ENCODE measurements at regions not wholly inside any gene's neighbourhood (a gene's known extent, or its start where the extent isn't known, plus 50 kb on each side); places are given as distances from the start of the nearest gene placed in this dataset.

- Histone ChIP-seq H3K9me3 (ENCODE audit: insufficient read depth, low read depth, low read length) (peaks cover 7% of the 10 kb centered on the region), H3K27me3 (ENCODE audit: insufficient read depth, low read length, poor library complexity, severe bottlenecking) (no peaks in the 10 kb centered on the region), H3K79me2 (ENCODE audit: insufficient read depth, low read length) (no peaks in the 10 kb centered on the region)
Measured at GRCh38 chr10:47217113-47217512, 82.9 kb upstream of the GDF10 start.

GRCh38 chr10:47218803-47219202 is 81.2 kb upstream of the GDF10 start:
- no peak overlapping the region for H2AFZ ChIP-seq (ENCODE audit: low read length)
- no peaks in the 10 kb centered on the region for H3K36me3 ChIP-seq (ENCODE audit: insufficient read depth, low read length)
- no peak overlapping the region for H3K4me3 ChIP-seq (ENCODE audit: low read length, poor library complexity, severe bottlenecking)
- peaks cover 40% of the 10 kb centered on the region for H3K4me1 ChIP-seq (ENCODE audit: insufficient read depth, low read length, poor library complexity, severe bottlenecking)
- H3K9me3 ChIP-seq (ENCODE audit: insufficient read depth, low read depth, low read length) = no peaks in the 10 kb centered on the region
- peaks cover 2% of the 10 kb centered on the region; the same call in 1 of the 2 replicates for H3F3A ChIP-seq (ENCODE audit: low read depth)
- TF ChIP-seq EZH2phosphoT487 (IDR thresholded peaks at IDR 0.05; ENCODE audit: borderline replicate concordance) (no peak), CTCF (conservative IDR thresholded peaks at IDR 0.05; ENCODE audit: low read length) (no peak)
- H3K4me2 ChIP-seq (ENCODE audit: low read depth, low read length, poor library complexity, severe bottlenecking) = no peak overlapping the region
- no peak overlapping the region for H3K9ac ChIP-seq (ENCODE audit: low read depth, low read length, poor library complexity, severe bottlenecking)
- no peaks in the 10 kb centered on the region for H3K27me3 ChIP-seq (ENCODE audit: insufficient read depth, low read length, poor library complexity, severe bottlenecking)
- no peaks in the 10 kb centered on the region for H3K9me2 ChIP-seq (replicated peaks; ENCODE audit: low read depth, low read length)
- H4K20me1 ChIP-seq (ENCODE audit: insufficient read depth, low read length, poor library complexity, severe bottlenecking) = no peaks in the 10 kb centered on the region
- H3K79me2 ChIP-seq (ENCODE audit: insufficient read depth, low read length) = no peaks in the 10 kb centered on the region

More at GRCh38 chr10:47217113-47217512, 82.9 kb upstream of the GDF10 start:
- peaks cover 32% of the 10 kb centered on the region for H3K4me1 ChIP-seq (ENCODE audit: insufficient read depth, low read length, poor library complexity, severe bottlenecking)
- H2AFZ ChIP-seq (ENCODE audit: low read length) = peak overlapping the region; percentile 45
- H3K36me3 ChIP-seq (ENCODE audit: insufficient read depth, low read length) = no peaks in the 10 kb centered on the region
- peak overlapping the region; percentile 34 for H3K4me2 ChIP-seq (ENCODE audit: low read depth, low read length, poor library complexity, severe bottlenecking)
- H4K20me1 ChIP-seq (ENCODE audit: insufficient read depth, low read length, poor library complexity, severe bottlenecking) = no peaks in the 10 kb centered on the region
- no peak overlapping the region for H3K9ac ChIP-seq (ENCODE audit: low read depth, low read length, poor library complexity, severe bottlenecking)
- H3F3A ChIP-seq (ENCODE audit: low read depth) = peaks cover 2% of the 10 kb centered on the region; the same call in 1 of the 2 replicates
- TF ChIP-seq EZH2phosphoT487 (IDR thresholded peaks at IDR 0.05; ENCODE audit: borderline replicate concordance) (no peak), CTCF (conservative IDR thresholded peaks at IDR 0.05; ENCODE audit: low read length) (no peak)
- H3K4me3 ChIP-seq (ENCODE audit: low read length, poor library complexity, severe bottlenecking) = no peak overlapping the region
- H3K9me2 ChIP-seq (replicated peaks; ENCODE audit: low read depth, low read length) = no peaks in the 10 kb centered on the region

GRCh38 chr10:47222461-47222860 is 77.5 kb upstream of the GDF10 start:
- TF ChIP-seq EZH2phosphoT487 (IDR thresholded peaks at IDR 0.05; ENCODE audit: borderline replicate concordance) = no peak
- TF ChIP-seq CTCF (conservative IDR thresholded peaks at IDR 0.05; ENCODE audit: low read length) = no peak
- H3K4me3 ChIP-seq (ENCODE audit: low read length, poor library complexity, severe bottlenecking) = no peak overlapping the region
- peaks cover 27% of the 10 kb centered on the region for H3K4me1 ChIP-seq (ENCODE audit: insufficient read depth, low read length, poor library complexity, severe bottlenecking)
- H3K27me3 ChIP-seq (ENCODE audit: insufficient read depth, low read length, poor library complexity, severe bottlenecking) = no peaks in the 10 kb centered on the region
- H3K79me2 ChIP-seq (ENCODE audit: insufficient read depth, low read length) = no peaks in the 10 kb centered on the region
- H3K9ac ChIP-seq (ENCODE audit: low read depth, low read length, poor library complexity, severe bottlenecking) = no peak overlapping the region
- no peaks in the 10 kb centered on the region for H3K36me3 ChIP-seq (ENCODE audit: insufficient read depth, low read length)
- H3K9me2 ChIP-seq (replicated peaks; ENCODE audit: low read depth, low read length) = no peaks in the 10 kb centered on the region
- no peaks in the 10 kb centered on the region for H3F3A ChIP-seq (ENCODE audit: low read depth)
- H3K4me2 ChIP-seq (ENCODE audit: low read depth, low read length, poor library complexity, severe bottlenecking) = no peak overlapping the region
- H3K9me3 ChIP-seq (ENCODE audit: insufficient read depth, low read depth, low read length) = no peaks in the 10 kb centered on the region
- no peak overlapping the region for H2AFZ ChIP-seq (ENCODE audit: low read length)
- no peaks in the 10 kb centered on the region for H4K20me1 ChIP-seq (ENCODE audit: insufficient read depth, low read length, poor library complexity, severe bottlenecking)

All from Loucy (cell line).